RWPE2 (cell line): ENCODE measurements at regions not wholly inside any gene's neighbourhood (a gene's known extent, or its start where the extent isn't known, plus 50 kb on each side); places are given as distances from the start of the nearest gene placed in this dataset.

Experiments
- ATAC-seq: fragments of 200-7000 bp; cut with Tn5 transposase; 3 replicates; pipeline ENCODE4 v1.9.1; 2021; ENCODE audit warnings: low read depth
- DNase-seq: peaks from one replicate; pipeline ENCODE4 v3.0.0-alpha.2; 2020; ENCODE audit warnings: low spot score
- H3K27ac ChIP-seq: fragments of 450-650 bp; 2 replicates; pipeline ENCODE4 v1.5.1; 2017; ENCODE audit warnings: mild to moderate bottlenecking; ENCODE audit not compliant: poor library complexity, severe bottlenecking
- H3K27me3 ChIP-seq: fragments of 250-450 bp; sonication (Bioruptor Pico); 2 replicates; pipeline ENCODE4 v1.5.1; 2021; ENCODE audit warnings: mild to moderate bottlenecking, moderate library complexity; ENCODE audit not compliant: insufficient read depth, poor library complexity, severe bottlenecking
- H3K36me3 ChIP-seq: fragments of 250-450 bp; sonication (Bioruptor Pico); 2 replicates; pipeline ENCODE4 v1.5.1; 2020; ENCODE audit warnings: low read depth, mild to moderate bottlenecking, moderate library complexity
- H3K4me1 ChIP-seq: fragments of 250-450 bp; sonication (Bioruptor Pico); 2 replicates; pipeline ENCODE4 v1.5.1; 2021; ENCODE audit warnings: mild to moderate bottlenecking, moderate library complexity; ENCODE audit not compliant: insufficient read depth, poor library complexity, severe bottlenecking
- H3K4me3 ChIP-seq: fragments of 250-450 bp; sonication (Bioruptor Pico); 2 replicates; pipeline ENCODE4 v1.5.1; 2021; ENCODE audit warnings: mild to moderate bottlenecking, moderate library complexity; ENCODE audit not compliant: severe bottlenecking
- H3K9me3 ChIP-seq: fragments of 250-450 bp; sonication (Bioruptor Pico); 2 replicates; pipeline ENCODE4 v1.5.1; 2021; ENCODE audit warnings: mild to moderate bottlenecking, moderate library complexity; ENCODE audit not compliant: severe bottlenecking
- CTCF ChIP-seq: fragments of 450-650 bp; IDR thresholded peaks from one replicate; pipeline ENCODE4 v1.5.1; 2017; ENCODE audit warnings: mild to moderate bottlenecking, moderate library complexity; ENCODE audit not compliant: poor library complexity, severe bottlenecking

GRCh38 chr6:134520181-134521115 lies 202.5 kb upstream of the SGK1 start:
- Histone ChIP-seq H3K27me3 (no peaks in the 10 kb centered on the region), H3K9me3 (no peaks in the 10 kb centered on the region), H3K4me1 (peaks cover 14% of the 10 kb centered on the region), H3K4me3 (no peak overlapping the region), H3K36me3 (no peaks in the 10 kb centered on the region), H3K27ac (no peak overlapping the region)
- no peak for TF ChIP-seq CTCF
- DNase-seq (no peak), ATAC-seq (peak; percentile 68)

GRCh38 chr6:134519465-134519864 lies 201.6 kb upstream of the SGK1 start:
- Histone ChIP-seq H3K36me3 (no peaks in the 10 kb centered on the region), H3K4me3 (no peak overlapping the region), H3K27me3 (no peaks in the 10 kb centered on the region), H3K27ac (no peak overlapping the region), H3K4me1 (peaks cover 14% of the 10 kb centered on the region), H3K9me3 (no peaks in the 10 kb centered on the region)
- TF ChIP-seq CTCF, result no peak
- ATAC-seq (no peak), DNase-seq (no peak)

GRCh38 chr6:134517868-134518267 lies 200.0 kb upstream of the SGK1 start:
- no peak for DNase-seq
- no peak for TF ChIP-seq CTCF

GRCh38 chr6:134517145-134517658 lies 199.3 kb upstream of the SGK1 start:
- no peak for TF ChIP-seq CTCF
- H3K4me1 ChIP-seq, result peaks cover 14% of the 10 kb centered on the region
- peak overlapping the region; percentile 6 for H3K27ac ChIP-seq
- ATAC-seq, result peak; percentile 98
- no peaks in the 10 kb centered on the region for H3K36me3 ChIP-seq
- no peaks in the 10 kb centered on the region for H3K9me3 ChIP-seq
- no peak for DNase-seq
- no peaks in the 10 kb centered on the region for H3K27me3 ChIP-seq
- no peak overlapping the region for H3K4me3 ChIP-seq

More at GRCh38 chr6:134517868-134518267, 200.0 kb upstream of the SGK1 start:
- no peaks in the 10 kb centered on the region for H3K27me3 ChIP-seq
- no peak for ATAC-seq
- H3K36me3 ChIP-seq, result no peaks in the 10 kb centered on the region
- no peaks in the 10 kb centered on the region for H3K9me3 ChIP-seq
- H3K4me1 ChIP-seq, result peaks cover 14% of the 10 kb centered on the region
- no peak overlapping the region for H3K27ac ChIP-seq
- no peak overlapping the region for H3K4me3 ChIP-seq

- Histone ChIP-seq H3K4me1 (peaks cover 14% of the 10 kb centered on the region), H3K9me3 (no peaks in the 10 kb centered on the region), H3K4me3 (no peak overlapping the region), H3K36me3 (no peaks in the 10 kb centered on the region), H3K27me3 (no peaks in the 10 kb centered on the region), H3K27ac (peak overlapping the region; percentile 6)
- no peak for TF ChIP-seq CTCF
- no peak for DNase-seq
- no peak for ATAC-seq
Measured at GRCh38 chr6:134516582-134516981, 198.7 kb upstream of the SGK1 start.
